ENCODE measurements at regions not wholly inside any gene's neighbourhood (a gene's known extent, or its start where the extent isn't known, plus 50 kb on each side); places are given as distances from the start of the nearest gene placed in this dataset.

GRCh38 chr9:27835286-27835685, 262.0 kb upstream of the C9orf72 start:
- no peak for TF ChIP-seq POLR2A (IDR thresholded peaks at IDR 0.05; ENCODE audit: low read depth, low read length)
- TF ChIP-seq MYC (IDR thresholded peaks at IDR 0.05; ENCODE audit: low read depth, low read length): no peak
